Neural cell (in vitro differentiated cells): ENCODE measurements at regions not wholly inside any gene's neighbourhood (a gene's known extent, or its start where the extent isn't known, plus 50 kb on each side); places are given as distances from the start of the nearest gene placed in this dataset.

Experiments
- H2AFZ ChIP-seq: fragments of 200-600, 300-800 bp; sonication (generic), shearing (Covaris generic); 2 replicates; pipeline ENCODE4 v1.6.0; 2014; ENCODE audit warnings: low read depth, mild to moderate bottlenecking, antibody characterized with exemption, low read length, moderate library complexity
- H3F3A ChIP-seq: fragments of 200-600 bp; shearing (Covaris generic); 2 replicates; pipeline ENCODE4 v1.6.1; 2016; ENCODE audit warnings: mild to moderate bottlenecking, moderate library complexity, mixed read lengths, antibody characterized with exemption, low read length; ENCODE audit not compliant: insufficient read depth, poor library complexity, severe bottlenecking
- H3K27ac ChIP-seq: fragments of 200-600, 300-800 bp; sonication (generic), shearing (Covaris generic); 2 replicates; pipeline ENCODE4 v1.5.1; 2014; ENCODE audit warnings: mild to moderate bottlenecking, low read length, moderate library complexity
- H3K27me3 ChIP-seq: fragments of 300-800, 200-600 bp; sonication (generic), shearing (Covaris generic); 2 replicates; pipeline ENCODE4 v1.6.0; 2014; ENCODE audit warnings: mild to moderate bottlenecking, low read depth, low read length, moderate library complexity; ENCODE audit not compliant: insufficient read depth
- H3K36me3 ChIP-seq: fragments of 300-800, 200-600 bp; sonication (generic), shearing (Covaris generic); 2 replicates; pipeline ENCODE4 v1.5.1; 2014; ENCODE audit warnings: mild to moderate bottlenecking, antibody characterized with exemption, low read length, moderate library complexity; ENCODE audit not compliant: insufficient read depth
- H3K4me2 ChIP-seq: fragments of 300-800, 200-600 bp; sonication (generic), shearing (Covaris generic); 2 replicates; pipeline ENCODE4 v1.6.0; 2014; ENCODE audit warnings: mild to moderate bottlenecking, low read length
- H3K4me3 ChIP-seq: fragments of 300-800, 200-600 bp; sonication (generic), shearing (Covaris generic); 2 replicates; pipeline ENCODE4 v1.5.1; 2014; ENCODE audit warnings: mild to moderate bottlenecking, low read length, moderate library complexity
- H3K79me2 ChIP-seq: fragments of 200-600 bp; shearing (Covaris generic); replicated peaks from 2 replicates; pipeline ENCODE4 v1.6.0; 2014; ENCODE audit warnings: mild to moderate bottlenecking, low read length, moderate library complexity; ENCODE audit not compliant: insufficient read depth
- H3K9ac ChIP-seq: fragments of 300-800, 200-600 bp; sonication (generic), shearing (Covaris generic); 2 replicates; pipeline ENCODE4 v1.6.1; 2016; ENCODE audit warnings: mild to moderate bottlenecking, low read length, mixed read lengths
- H3K9me2 ChIP-seq: fragments of 200-600 bp; shearing (Covaris generic); 2 replicates; pipeline ENCODE4 v1.6.1; 2016; ENCODE audit warnings: mild to moderate bottlenecking, low read length, mixed read lengths; ENCODE audit not compliant: insufficient read depth
- H3K9me3 ChIP-seq: fragments of 200-600, 300-800 bp; sonication (generic), shearing (Covaris generic); 2 replicates; pipeline ENCODE4 v1.6.1; 2016; ENCODE audit warnings: mild to moderate bottlenecking, mixed run types, low read length, moderate library complexity, mixed read lengths
- H4K20me1 ChIP-seq: fragments of 200-600 bp; shearing (Covaris generic); 2 replicates; pipeline ENCODE4 v1.6.1; 2016; ENCODE audit warnings: mild to moderate bottlenecking, mixed run types; ENCODE audit not compliant: insufficient read depth
- CTCF ChIP-seq: fragments of 450-650 bp; IDR thresholded peaks from 2 replicates; pipeline ENCODE4 v1.5.1; 2014; ENCODE audit warnings: antibody characterized with exemption, mild to moderate bottlenecking, moderate library complexity; ENCODE audit not compliant: poor library complexity, severe bottlenecking
- EP300 ChIP-seq: fragments of 450-650 bp; conservative IDR thresholded peaks from 2 replicates; pipeline ENCODE4 v1.6.1; 2014; ENCODE audit warnings: antibody characterized with exemption, mild to moderate bottlenecking, moderate library complexity; ENCODE audit not compliant: poor library complexity, severe bottlenecking
- EZH2 ChIP-seq: fragments of 200-600, 300-800 bp; shearing (Covaris generic), sonication (generic); IDR thresholded peaks from 2 replicates; pipeline ENCODE4 v1.6.1; 2014; ENCODE audit warnings: antibody characterized with exemption, low read length, borderline replicate concordance, mild to moderate bottlenecking; ENCODE audit not compliant: insufficient read depth, poor library complexity, severe bottlenecking
- MXI1 ChIP-seq: fragments of 450-650 bp; conservative IDR thresholded peaks from 2 replicates; pipeline ENCODE4 v1.6.1; 2014; ENCODE audit warnings: antibody characterized with exemption, mild to moderate bottlenecking; ENCODE audit not compliant: poor library complexity, severe bottlenecking
- POLR2AphosphoS5 ChIP-seq: IDR thresholded peaks from 2 replicates; pipeline ENCODE4 v1.6.1; 2012
- RAD21 ChIP-seq: fragments of 450-650 bp; conservative IDR thresholded peaks from 2 replicates; pipeline ENCODE4 v1.6.1; 2014; ENCODE audit warnings: antibody characterized with exemption, mild to moderate bottlenecking, moderate library complexity
- REST ChIP-seq: IDR thresholded peaks from 2 replicates; pipeline ENCODE4 v1.6.1; 2012; ENCODE audit warnings: borderline replicate concordance
- SMC3 ChIP-seq: fragments of 450-650 bp; conservative IDR thresholded peaks from 2 replicates; pipeline ENCODE4 v1.6.1; 2014; ENCODE audit warnings: antibody characterized with exemption, mild to moderate bottlenecking, moderate library complexity; ENCODE audit not compliant: poor library complexity
- TAF1 ChIP-seq: IDR thresholded peaks from 2 replicates; pipeline ENCODE4 v1.6.1; 2012; ENCODE audit warnings: low read depth

GRCh38 chr6:144935661-144936060, 650.5 kb downstream of the UTRN start:
- Histone ChIP-seq H4K20me1 (no peaks in the 10 kb centered on the region), H3K36me3 (no peaks in the 10 kb centered on the region), H3K9me3 (no peaks in the 10 kb centered on the region), H3F3A (no peaks in the 10 kb centered on the region), H3K79me2 (no peaks in the 10 kb centered on the region), H3K27me3 (no peaks in the 10 kb centered on the region), H3K4me3 (no peak overlapping the region), H2AFZ (no peak overlapping the region), H3K9ac (no peak overlapping the region), H3K4me2 (no peak overlapping the region), H3K27ac (no peak overlapping the region), H3K9me2 (no peaks in the 10 kb centered on the region)
- no peak for TF ChIP-seq POLR2AphosphoS5
- TF ChIP-seq REST, result no peak
- no peak for TF ChIP-seq EP300
- no peak for TF ChIP-seq MXI1
- no peak for TF ChIP-seq CTCF
- no peak for TF ChIP-seq EZH2
- no peak for TF ChIP-seq RAD21
- no peak for TF ChIP-seq TAF1
- no peak for TF ChIP-seq SMC3

DNA sequence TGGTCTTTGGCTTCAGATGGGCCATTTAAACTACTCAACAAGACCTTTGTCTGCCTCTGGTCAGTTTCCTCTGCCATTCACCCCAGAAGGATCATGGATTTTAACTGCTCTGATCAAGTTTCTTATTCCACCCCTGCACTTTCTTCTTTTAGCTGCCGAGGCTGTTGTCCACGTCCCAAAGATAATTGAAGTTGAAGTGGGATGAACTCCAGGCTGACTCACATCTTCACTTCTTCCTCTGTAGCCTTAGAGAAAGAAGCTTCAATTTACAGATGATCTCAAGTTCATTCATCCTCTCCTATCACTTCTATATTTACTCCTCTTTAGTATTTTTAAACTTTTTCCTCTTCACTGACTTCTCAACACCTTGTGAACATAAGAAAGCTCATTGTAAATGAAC, 651.6 kb downstream of the UTRN start:
- Histone ChIP-seq H3K27me3 (no peaks in the 10 kb centered on the region), H3K4me2 (no peak overlapping the region), H3K79me2 (no peaks in the 10 kb centered on the region), H3K9me2 (no peaks in the 10 kb centered on the region), H3F3A (no peaks in the 10 kb centered on the region), H3K36me3 (no peaks in the 10 kb centered on the region), H2AFZ (no peak overlapping the region), H4K20me1 (no peaks in the 10 kb centered on the region), H3K4me3 (no peak overlapping the region), H3K9me3 (no peaks in the 10 kb centered on the region), H3K9ac (no peak overlapping the region), H3K27ac (no peak overlapping the region)
- no peak for TF ChIP-seq EP300

DNA sequence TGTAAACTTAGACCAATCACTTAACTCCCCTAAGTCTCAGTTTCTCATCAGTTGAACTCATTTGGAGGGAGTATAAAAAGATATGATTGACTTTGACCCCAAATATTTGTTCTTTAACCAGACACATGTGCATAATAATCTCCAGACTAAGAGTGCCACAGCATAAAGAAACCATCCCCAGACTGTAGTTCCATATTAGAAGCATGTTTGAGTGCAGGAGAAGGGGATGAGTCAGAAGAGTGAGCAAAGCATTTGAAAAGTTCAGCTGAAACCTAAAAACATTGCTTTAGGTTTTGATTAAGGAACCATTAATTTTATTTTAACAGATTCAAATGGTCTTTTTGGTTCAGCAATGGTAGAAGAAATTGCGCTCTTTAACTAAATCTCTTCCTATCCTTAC, 654.8 kb downstream of the UTRN start:
- Histone ChIP-seq H3K79me2 (no peaks in the 10 kb centered on the region), H4K20me1 (no peaks in the 10 kb centered on the region), H3K4me2 (no peak overlapping the region), H3K36me3 (no peaks in the 10 kb centered on the region), H3K9me2 (no peaks in the 10 kb centered on the region), H3K9me3 (no peaks in the 10 kb centered on the region), H3K27ac (no peak overlapping the region), H2AFZ (no peak overlapping the region), H3K4me3 (no peak overlapping the region), H3K9ac (no peak overlapping the region), H3F3A (no peaks in the 10 kb centered on the region), H3K27me3 (no peaks in the 10 kb centered on the region)
- TF ChIP-seq CTCF (no peak), POLR2AphosphoS5 (no peak), EZH2 (no peak), MXI1 (no peak), TAF1 (no peak), RAD21 (no peak), SMC3 (no peak)
